Peyer's patch (tissue), 4 donors: ENCODE measurements at regions not wholly inside any gene's neighbourhood (a gene's known extent, or its start where the extent isn't known, plus 50 kb on each side); places are given as distances from the start of the nearest gene placed in this dataset.

ENCODE experiments used
- CTCF ChIP-seq, 6 experiments: fragments of 450-650 bp in 4 of 6; fragments of 200-600 bp in 2 of 6; sonication (generic) in 1 of 6; IDR thresholded peaks; one replicate each; pipeline ENCODE4 v1.5.1; 2017 to 2019; ENCODE audit warnings: antibody characterized with exemption in 6 of 6, mild to moderate bottlenecking in 3 of 6, moderate library complexity in 1 of 6
- POLR2A ChIP-seq, 2 donors: fragments of 450-650 bp; IDR thresholded peaks; one replicate each; pipeline ENCODE4 v1.5.1; 2017; ENCODE audit warnings: antibody characterized with exemption in 2 of 2, mild to moderate bottlenecking in 2 of 2, moderate library complexity in 2 of 2

GRCh38 chrX:125533352-125533751 lies 213.7 kb downstream of the TEX13C start:
- TF ChIP-seq CTCF (IDR thresholded peaks at IDR 0.05) (no peak), POLR2A (IDR thresholded peaks at IDR 0.05) (no peak)
